ENCODE measurements at regions not wholly inside any gene's neighbourhood (a gene's known extent, or its start where the extent isn't known, plus 50 kb on each side); places are given as distances from the start of the nearest gene placed in this dataset.

DNA sequence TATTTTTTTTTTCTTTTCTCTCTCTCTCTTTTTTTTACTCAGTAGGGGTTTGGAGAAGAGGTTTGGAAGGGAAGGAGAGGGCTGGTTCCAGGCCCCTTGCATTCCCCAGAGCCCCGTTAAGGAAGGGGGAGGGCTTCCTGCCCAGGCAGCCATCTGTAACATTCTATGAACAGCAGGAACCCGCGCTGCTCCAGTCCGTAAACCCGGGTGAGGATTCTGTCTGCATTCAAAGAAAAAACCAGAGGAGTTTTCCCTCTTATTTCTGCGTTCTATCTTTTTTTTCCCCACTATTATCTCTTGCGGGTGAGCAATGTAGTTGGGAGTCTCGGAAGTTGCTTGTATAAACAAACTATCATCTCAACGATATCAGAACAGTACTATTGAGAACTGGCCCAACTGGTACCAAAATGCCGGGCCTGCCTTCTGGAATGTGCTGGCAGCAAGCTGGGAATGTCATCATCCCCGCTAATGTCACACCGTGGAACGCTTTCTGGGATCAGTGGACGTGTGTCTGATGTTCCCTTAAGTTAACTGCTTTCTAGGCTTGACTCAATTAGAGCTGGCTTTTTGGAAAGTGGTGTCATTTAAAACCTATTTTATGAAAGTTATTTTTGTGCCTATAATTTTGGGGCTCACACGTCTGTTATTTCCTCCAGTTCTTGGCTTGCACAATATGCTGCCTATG, 153.1 kb upstream of the MEOX2 start:
- Mint-ChIP-seq H3K27me3 (no peaks in the 10 kb centered on the region), H3K36me3 (ENCODE audit: low read depth) (no peaks in the 10 kb centered on the region), H3K27ac (no peak overlapping the region), H3K4me1 (no peaks in the 10 kb centered on the region), H3K9me3 (no peaks in the 10 kb centered on the region), H3K4me3 (no peak overlapping the region)
- DNase-seq = no peak
- ChIA-PET POLR2A (no interaction called here), CTCF (no interaction called here)

DNA sequence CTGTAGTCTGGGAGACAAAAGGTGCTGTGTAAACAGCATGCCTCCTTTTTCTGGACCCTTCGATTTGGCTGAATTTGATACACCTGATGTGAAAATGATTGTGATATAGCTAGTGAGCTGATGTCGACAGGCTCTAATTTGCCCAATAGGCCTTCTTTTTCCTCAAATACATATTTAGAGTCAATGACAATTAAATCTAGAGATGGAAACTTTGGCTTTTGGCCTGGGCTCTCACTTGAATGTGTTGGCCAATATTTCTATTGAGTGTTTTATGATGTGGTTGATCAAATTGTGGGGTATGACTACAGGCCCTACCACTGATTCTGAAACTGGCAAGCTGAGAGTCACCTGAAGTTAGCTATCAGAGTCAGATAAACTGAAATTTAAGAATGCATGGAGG, 151.8 kb upstream of the MEOX2 start:
- POLR2A ChIA-PET = no interaction called here
- CTCF ChIA-PET = no interaction called here
- no peaks in the 10 kb centered on the region for H3K36me3 Mint-ChIP-seq (ENCODE audit: low read depth)
- no peak overlapping the region for H3K27ac Mint-ChIP-seq
- no peak for DNase-seq
- H3K9me3 Mint-ChIP-seq = no peaks in the 10 kb centered on the region
- no peaks in the 10 kb centered on the region for H3K4me1 Mint-ChIP-seq
- H3K27me3 Mint-ChIP-seq = no peaks in the 10 kb centered on the region
- no peak overlapping the region for H3K4me3 Mint-ChIP-seq

DNA sequence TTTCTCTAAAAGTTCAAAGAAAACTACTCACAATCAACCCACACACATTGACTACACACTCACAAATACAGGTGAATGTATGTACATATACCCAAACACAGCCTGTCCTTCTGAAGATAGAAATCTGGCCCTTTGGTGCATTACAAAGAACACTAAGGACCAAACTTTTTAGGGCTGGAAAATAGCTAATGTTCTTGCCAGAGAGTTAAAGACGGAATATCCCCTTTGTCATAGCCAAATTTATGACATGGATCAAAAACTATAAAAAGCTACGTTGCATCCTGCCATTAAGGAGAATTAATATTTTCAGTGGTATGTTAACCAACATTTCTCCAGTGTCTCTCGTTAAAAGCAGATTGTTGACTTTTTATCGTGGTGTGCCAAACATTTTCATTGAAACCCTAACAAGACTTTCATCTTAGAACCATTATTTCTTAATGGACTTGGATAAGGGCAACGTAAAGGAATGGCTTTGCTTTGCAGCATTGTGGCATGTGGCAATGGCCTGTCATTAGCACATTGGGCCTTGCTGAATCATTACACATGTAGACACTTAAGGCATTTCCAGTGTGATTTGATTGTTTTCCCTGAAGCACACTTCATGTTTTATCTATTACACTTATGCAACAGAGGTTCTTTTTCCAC, 150.9 kb upstream of the MEOX2 start:
- Mint-ChIP-seq H3K9me3 (no peaks in the 10 kb centered on the region), H3K4me1 (no peaks in the 10 kb centered on the region), H3K27me3 (no peaks in the 10 kb centered on the region), H3K36me3 (ENCODE audit: low read depth) (no peaks in the 10 kb centered on the region), H3K27ac (no peak overlapping the region), H3K4me3 (no peak overlapping the region)
- DNase-seq = no peak
- POLR2A ChIA-PET = no interaction called here
- CTCF ChIA-PET = no interaction called here

DNA sequence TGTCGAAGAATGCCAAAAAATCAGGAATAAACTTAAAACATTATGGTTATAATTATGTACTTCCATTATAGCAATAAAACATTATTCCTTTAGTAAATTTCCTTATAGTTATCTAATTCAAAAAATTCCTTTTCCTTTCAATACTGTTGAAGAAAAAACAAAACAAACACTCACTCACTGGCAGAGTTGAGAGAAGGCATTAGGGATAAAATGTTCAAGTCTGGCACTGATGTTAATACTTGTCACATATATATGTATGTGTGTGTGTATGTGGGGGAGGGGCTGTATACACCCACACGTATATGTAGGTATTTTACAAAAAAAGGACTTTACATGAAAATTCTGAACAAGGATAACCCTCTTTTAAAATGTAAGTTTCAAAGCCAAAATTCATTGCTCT, 150.2 kb upstream of the MEOX2 start:
- Mint-ChIP-seq H3K27me3 (no peaks in the 10 kb centered on the region), H3K36me3 (ENCODE audit: low read depth) (no peaks in the 10 kb centered on the region)
- POLR2A ChIA-PET = no interaction called here

DNA sequence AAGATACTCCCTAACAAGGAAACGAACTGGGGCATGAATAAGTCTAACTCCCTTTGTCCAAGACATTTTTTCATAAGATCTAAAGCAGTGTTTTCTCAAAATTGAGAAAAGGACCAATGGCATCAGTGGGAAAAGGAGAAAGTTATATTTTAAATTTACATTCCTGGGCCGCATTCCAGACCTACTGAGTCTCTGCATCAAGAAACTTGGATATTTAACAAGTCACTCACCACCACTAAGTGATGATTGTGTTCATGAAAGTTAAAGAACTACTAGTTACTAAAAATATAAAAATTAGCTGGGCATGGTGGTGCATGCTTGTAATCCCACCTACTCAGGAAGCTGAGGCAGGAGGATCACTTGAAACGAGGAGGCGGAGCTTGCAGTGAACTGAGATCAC, 149.6 kb upstream of the MEOX2 start:
- Mint-ChIP-seq H3K36me3 (ENCODE audit: low read depth) (no peaks in the 10 kb centered on the region), H3K9me3 (no peaks in the 10 kb centered on the region), H3K27me3 (no peaks in the 10 kb centered on the region), H3K4me3 (no peak overlapping the region), H3K4me1 (no peaks in the 10 kb centered on the region), H3K27ac (no peak overlapping the region)
- ChIA-PET CTCF (interaction anchor here (0.7 kb wide), 1 partner anchor 1762 kb away, joined by 3 read pairs; no protein-coding TSS in a partner anchor), POLR2A (no interaction called here)
- DNase-seq = no peak

More for the DNA sequence above, 150.2 kb upstream of the MEOX2 start:
- no peak overlapping the region for H3K4me3 Mint-ChIP-seq
- no peak overlapping the region for H3K27ac Mint-ChIP-seq
- CTCF ChIA-PET = interaction anchor here (0.7 kb wide), 1 partner anchor 1761 kb away, joined by 3 read pairs; no protein-coding TSS in a partner anchor
- H3K4me1 Mint-ChIP-seq = no peaks in the 10 kb centered on the region
- no peaks in the 10 kb centered on the region for H3K9me3 Mint-ChIP-seq
- DNase-seq = no peak

DNA sequence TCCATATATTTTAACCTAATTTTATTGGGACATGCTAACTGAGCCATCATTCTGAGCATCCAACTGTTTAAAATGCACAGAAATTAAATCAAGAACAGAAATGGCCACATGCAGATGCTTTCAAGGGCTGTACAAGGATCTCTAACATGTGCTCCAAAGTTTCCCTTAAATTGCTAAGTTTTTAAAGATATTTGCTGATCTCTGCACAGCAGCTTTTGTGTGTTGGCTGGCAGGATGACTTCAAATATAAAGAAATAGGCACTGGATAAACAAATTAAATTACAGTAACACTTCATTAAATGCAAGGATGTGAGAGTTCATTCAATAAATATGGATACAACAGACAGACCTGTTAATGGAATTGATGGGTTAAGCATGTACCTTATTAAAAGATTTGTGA, 148.0 kb upstream of the MEOX2 start:
- no peak for DNase-seq
- H3K36me3 Mint-ChIP-seq (ENCODE audit: low read depth) = no peaks in the 10 kb centered on the region
- no peaks in the 10 kb centered on the region for H3K9me3 Mint-ChIP-seq
- no peak overlapping the region for H3K27ac Mint-ChIP-seq
- POLR2A ChIA-PET = no interaction called here
- no peak overlapping the region for H3K4me3 Mint-ChIP-seq
- no peaks in the 10 kb centered on the region for H3K27me3 Mint-ChIP-seq
- H3K4me1 Mint-ChIP-seq = no peaks in the 10 kb centered on the region
- CTCF ChIA-PET = no interaction called here

DNA sequence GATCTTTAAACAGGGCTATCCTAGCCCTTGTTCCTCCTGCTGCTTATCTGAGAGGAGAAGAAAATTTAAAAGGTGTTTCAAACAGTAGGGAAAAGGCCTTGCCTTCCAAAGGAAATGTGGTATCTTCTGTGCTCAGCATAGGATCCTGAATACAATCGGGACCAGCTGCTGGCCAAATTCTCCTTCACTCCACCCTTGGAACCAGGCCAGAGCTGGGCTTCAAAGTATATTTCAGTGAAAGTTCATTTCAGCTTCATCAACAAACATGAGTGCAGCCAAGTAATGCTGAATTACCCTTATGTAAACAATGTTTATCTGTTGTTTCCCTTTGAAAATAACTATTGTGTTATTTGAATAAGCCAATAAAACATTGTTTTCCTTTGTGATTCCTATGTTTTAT, 146.5 kb upstream of the MEOX2 start:
- no peaks in the 10 kb centered on the region for H3K4me1 Mint-ChIP-seq
- no peak overlapping the region for H3K27ac Mint-ChIP-seq
- ChIA-PET POLR2A (no interaction called here), CTCF (no interaction called here)
- no peaks in the 10 kb centered on the region for H3K36me3 Mint-ChIP-seq (ENCODE audit: low read depth)
- H3K4me3 Mint-ChIP-seq = no peak overlapping the region
- no peaks in the 10 kb centered on the region for H3K27me3 Mint-ChIP-seq
- H3K9me3 Mint-ChIP-seq = no peaks in the 10 kb centered on the region
- DNase-seq = no peak

DNA sequence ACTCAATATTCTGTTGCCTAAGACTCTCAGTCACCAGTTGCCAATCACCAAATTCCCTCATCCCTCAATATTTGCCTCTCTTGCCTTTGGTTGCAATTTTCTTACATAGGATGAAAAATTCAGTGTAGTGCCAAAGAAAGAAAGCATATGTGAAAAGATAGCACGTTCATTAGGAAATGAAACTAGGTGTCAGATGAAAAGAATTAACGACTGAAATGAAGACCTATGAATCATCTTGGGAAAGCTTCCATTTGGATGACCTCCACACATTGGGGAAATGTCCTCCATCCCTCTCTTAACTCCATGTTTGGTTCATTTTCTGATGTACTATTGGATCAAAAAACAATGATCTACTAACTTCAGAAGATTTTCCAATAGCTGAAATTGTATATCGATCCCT, 145.1 kb upstream of the MEOX2 start:
- POLR2A ChIA-PET = no interaction called here
- no peak for DNase-seq
- H3K4me1 Mint-ChIP-seq = no peaks in the 10 kb centered on the region
- no peaks in the 10 kb centered on the region for H3K27me3 Mint-ChIP-seq
- CTCF ChIA-PET = no interaction called here
- H3K9me3 Mint-ChIP-seq = no peaks in the 10 kb centered on the region
- H3K4me3 Mint-ChIP-seq = no peak overlapping the region
- no peaks in the 10 kb centered on the region for H3K36me3 Mint-ChIP-seq (ENCODE audit: low read depth)
- H3K27ac Mint-ChIP-seq = no peak overlapping the region

DNA sequence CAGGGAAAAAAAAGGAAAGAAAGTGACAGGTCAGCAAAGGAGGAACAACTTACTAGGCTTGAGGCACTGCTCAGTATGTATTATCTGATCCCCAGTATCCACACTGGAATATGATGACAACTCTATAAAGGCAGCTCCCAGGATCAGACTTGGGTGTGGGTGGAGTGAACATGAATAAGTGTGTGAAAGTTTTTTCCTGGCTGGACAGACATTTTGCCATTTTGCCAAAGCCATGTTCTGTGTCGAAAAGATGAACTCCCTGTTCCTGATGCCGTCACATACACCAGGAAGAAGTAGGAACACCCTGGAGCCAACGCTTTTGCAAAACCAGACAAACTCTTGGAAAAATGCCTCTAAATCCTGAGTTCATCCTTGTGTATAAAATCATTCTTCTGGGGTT, 143.2 kb upstream of the MEOX2 start:
- Mint-ChIP-seq H3K36me3 (ENCODE audit: low read depth) (no peaks in the 10 kb centered on the region), H3K9me3 (no peaks in the 10 kb centered on the region), H3K27ac (no peak overlapping the region), H3K27me3 (no peaks in the 10 kb centered on the region), H3K4me1 (no peaks in the 10 kb centered on the region), H3K4me3 (no peak overlapping the region)
- POLR2A ChIA-PET = no interaction called here
- DNase-seq = no peak
- CTCF ChIA-PET = no interaction called here

DNA sequence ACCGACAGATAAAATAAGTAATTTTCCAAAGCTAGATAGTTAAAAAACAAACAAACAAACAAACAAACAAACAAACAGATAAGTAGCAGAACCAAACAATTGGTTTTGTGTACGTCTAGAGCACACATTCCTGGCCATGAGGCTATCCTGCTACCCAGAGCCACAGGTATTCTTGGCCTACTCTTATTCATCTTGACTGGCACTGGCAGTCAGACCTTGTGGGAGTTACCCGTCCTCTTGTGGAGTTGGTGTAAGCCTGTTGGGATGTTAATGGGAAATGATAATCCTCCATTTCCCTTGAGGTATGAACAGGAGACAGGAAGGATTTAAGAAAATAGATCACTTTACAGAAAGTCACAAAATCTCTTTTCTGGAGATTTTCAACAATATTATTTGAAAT, 142.4 kb upstream of the MEOX2 start:
- H3K9me3 Mint-ChIP-seq = no peaks in the 10 kb centered on the region
- no peaks in the 10 kb centered on the region for H3K4me1 Mint-ChIP-seq
- DNase-seq = no peak
- H3K36me3 Mint-ChIP-seq (ENCODE audit: low read depth) = no peaks in the 10 kb centered on the region
- no peak overlapping the region for H3K4me3 Mint-ChIP-seq
- no peaks in the 10 kb centered on the region for H3K27me3 Mint-ChIP-seq
- no peak overlapping the region for H3K27ac Mint-ChIP-seq
- POLR2A ChIA-PET = no interaction called here
- CTCF ChIA-PET = no interaction called here

DNA sequence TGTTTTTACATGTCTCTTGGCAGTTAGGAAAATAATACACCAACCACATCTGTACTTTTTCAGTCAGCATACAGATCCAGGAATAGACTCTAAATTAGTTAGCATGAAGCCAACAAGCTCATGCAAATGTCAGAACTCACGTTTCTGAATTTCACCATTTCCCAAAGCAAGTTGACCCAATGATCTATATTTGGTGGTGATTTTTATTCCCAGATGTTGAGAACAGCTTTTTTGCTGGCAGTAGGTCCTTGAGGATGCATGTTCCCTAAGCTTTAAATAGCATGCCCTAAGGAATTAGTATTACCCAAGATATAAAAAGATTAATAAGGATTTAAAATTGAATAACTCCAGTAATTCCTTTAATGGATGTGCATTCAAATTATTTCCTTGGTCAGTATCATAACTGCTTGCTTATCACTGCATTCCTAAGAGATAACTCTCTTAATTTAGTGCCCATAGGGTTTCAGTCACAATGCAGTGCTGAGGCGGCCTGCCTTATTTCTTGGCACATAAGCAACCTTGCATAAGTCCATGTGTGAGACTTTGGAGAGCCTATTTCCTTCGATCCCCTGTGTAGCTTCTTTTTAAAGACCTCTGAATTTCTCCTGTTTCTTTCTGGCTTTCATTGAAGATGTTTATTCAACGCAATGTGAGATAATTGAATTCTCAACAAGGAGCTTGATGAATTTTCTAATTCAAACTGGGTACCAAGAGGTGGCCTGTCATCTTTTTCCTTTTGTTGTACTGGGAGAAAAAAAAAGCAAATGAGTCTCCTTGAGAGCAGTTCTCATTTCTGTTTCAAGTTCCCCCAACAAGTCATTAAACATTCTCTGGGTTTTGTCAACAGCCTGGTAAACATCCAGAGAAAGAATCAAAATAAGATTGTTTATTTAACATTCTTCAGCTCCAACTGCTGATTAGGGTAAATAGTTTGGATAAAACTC, 135.3 kb upstream of the MEOX2 start:
- no peaks in the 10 kb centered on the region for H3K36me3 Mint-ChIP-seq (ENCODE audit: low read depth)
- H3K27me3 Mint-ChIP-seq = no peaks in the 10 kb centered on the region
- no peak for DNase-seq
- ChIA-PET POLR2A (no interaction called here), CTCF (no interaction called here)
- no peak overlapping the region for H3K4me3 Mint-ChIP-seq
- no peak overlapping the region for H3K27ac Mint-ChIP-seq
- H3K9me3 Mint-ChIP-seq = peaks cover 8% of the 10 kb centered on the region
- H3K4me1 Mint-ChIP-seq = no peaks in the 10 kb centered on the region

DNA sequence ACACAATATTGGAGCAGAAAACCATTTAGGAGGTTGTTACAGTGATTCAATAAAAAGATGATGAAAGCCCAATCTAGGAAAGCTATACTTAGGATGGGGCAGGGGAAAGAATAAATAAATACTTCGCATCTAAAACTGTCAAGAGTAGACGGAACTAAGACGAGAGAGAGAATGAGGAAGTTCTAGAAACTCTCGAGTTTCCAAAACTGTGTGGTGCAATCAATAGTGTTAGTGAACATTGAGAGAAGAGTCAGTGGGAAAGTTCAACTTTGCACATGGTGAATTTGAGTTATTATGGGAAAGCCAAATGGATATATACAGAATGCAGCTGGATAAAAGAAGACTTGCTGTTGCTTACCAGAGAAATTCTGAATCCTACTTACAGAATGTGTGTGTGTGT, 133.8 kb upstream of the MEOX2 start:
- ChIA-PET POLR2A (no interaction called here), CTCF (no interaction called here)
- no peaks in the 10 kb centered on the region for H3K4me1 Mint-ChIP-seq
- H3K27ac Mint-ChIP-seq = no peak overlapping the region
- peaks cover 11% of the 10 kb centered on the region for H3K9me3 Mint-ChIP-seq
- no peak overlapping the region for H3K4me3 Mint-ChIP-seq
- DNase-seq = no peak
- no peaks in the 10 kb centered on the region for H3K27me3 Mint-ChIP-seq
- H3K36me3 Mint-ChIP-seq (ENCODE audit: low read depth) = no peaks in the 10 kb centered on the region

DNA sequence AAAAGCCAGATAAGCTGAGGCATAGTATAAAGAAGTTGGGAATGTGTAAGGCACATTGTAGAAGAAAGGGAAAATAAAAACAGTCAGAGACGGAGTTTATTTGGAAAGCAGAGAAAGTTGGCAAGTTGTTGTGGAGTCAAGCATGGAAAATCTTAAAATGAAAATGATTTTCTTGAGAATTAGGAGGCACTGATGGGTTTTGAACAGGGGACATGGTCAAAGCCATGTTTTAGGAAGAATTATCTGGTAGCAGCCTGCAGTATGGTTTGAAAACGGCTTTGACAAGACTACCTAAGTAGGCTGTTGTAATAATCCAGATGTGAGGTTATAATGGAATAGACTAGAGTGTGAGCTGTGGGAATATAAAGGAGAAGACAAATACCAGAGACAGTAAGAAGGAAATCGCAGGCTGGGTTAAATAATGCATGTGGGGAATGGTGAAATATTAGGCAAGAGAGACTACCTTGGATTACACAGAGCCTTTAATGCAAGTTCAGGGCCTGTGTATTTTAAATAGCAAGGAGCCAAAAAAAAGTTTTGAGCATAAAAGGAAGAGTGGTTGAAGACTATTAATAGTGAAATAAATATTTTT, 130.4 kb upstream of the MEOX2 start:
- Mint-ChIP-seq H3K27me3 (no peaks in the 10 kb centered on the region), H3K9me3 (peaks cover 15% of the 10 kb centered on the region), H3K36me3 (ENCODE audit: low read depth) (no peaks in the 10 kb centered on the region), H3K27ac (no peak overlapping the region), H3K4me3 (no peak overlapping the region), H3K4me1 (no peaks in the 10 kb centered on the region)
- POLR2A ChIA-PET = no interaction called here
- no peak for DNase-seq
- CTCF ChIA-PET = no interaction called here

Data from activated CD4-positive, alpha-beta memory T cell treated with anti-CD3 and anti-CD28 coated beads, Interleukin-2, amount 10 ng/mL, durations not matched to agents 7 days and 5 days (primary cell).